Stimulated activated naive CD4-positive, alpha-beta T cell (primary cell): ENCODE measurements at regions not wholly inside any gene's neighbourhood (a gene's known extent, or its start where the extent isn't known, plus 50 kb on each side); places are given as distances from the start of the nearest gene placed in this dataset.

Experiments
- DNase-seq, 6 experiments: peaks; one replicate each; lab custom pipeline; 2025; lab: John Stamatoyannopoulos, UW

- DNase-seq = no peak
Measured at GRCh38 chr6:66935612-66936011, 1228.6 kb upstream of the EYS start.

GRCh38 chr6:66931787-66932186 lies 1224.8 kb upstream of the EYS start:
- DNase-seq = no peak

- no peak for DNase-seq
Measured at GRCh38 chr6:66930559-66931290, 1223.7 kb upstream of the EYS start.

DNA sequence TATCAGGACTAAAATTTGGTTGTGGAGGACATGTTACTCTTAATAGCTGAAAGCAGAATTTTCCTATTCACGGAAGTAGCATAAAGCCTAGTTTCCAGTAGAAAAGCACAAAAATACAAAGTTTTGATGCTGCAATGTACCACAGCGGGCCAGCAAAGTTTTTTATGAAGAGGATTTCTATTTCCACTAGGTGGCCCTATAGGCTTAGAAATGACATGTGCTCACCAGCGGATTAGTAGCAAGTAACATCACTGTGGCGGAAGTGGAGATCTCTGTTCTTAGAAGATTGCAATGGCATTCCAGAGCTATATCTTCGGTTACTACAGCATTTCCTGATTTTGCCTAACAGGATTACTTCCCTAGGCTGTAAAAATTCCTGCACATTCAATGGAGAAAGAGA lies 1219.0 kb upstream of the EYS start:
- no peak for DNase-seq

- no peak for DNase-seq
Measured at GRCh38 chr6:66913657-66914056, 1206.6 kb upstream of the EYS start.

- no peak for DNase-seq
Measured at GRCh38 chr6:66902457-66902856, 1195.4 kb upstream of the EYS start.

DNA sequence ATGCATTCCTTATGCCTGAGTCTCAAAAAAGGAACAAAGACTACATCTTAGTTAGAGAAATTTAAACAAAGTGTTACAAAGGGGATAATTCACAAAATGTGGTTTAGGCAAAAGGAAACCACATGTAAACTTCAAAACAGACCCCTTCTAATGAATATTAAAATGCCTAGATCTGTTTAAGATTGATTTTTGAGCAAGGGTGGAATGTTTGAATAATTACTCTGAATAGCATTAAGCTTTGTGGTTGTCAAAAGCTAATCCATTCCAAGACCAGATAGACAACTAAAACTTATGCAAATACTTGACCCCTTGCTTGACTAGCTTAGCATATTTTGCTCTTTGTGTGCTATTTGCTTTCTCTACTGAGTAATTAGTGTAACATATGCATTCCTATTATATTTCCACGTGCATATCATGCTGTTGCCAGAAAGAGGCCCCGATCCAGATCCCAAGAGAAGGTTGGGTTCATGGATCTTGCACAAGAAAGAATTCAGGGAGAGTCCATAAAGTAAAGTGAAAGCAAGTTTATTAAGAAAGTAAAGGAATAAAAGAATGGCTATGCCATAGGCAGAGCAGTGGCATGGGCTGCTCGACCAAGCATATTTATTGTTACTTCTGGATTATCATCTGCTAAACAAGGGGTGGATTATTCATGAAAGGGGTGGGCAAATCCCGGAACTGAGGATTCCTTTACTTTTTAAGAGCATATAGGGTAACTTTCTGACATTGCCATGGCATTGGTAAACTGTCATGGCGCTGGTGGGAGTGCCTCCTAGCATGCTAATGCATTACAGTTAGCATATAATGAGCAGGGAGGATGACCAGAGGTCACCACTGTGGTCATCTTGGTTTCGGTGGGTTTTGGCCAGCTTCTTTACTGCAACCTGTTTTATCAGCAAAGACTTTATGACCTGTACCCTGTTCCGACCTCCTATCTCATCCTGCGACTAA lies 1193.4 kb upstream of the EYS start:
- DNase-seq = no peak

GRCh38 chr6:66897576-66897975 lies 1190.5 kb upstream of the EYS start:
- DNase-seq = no peak

DNA sequence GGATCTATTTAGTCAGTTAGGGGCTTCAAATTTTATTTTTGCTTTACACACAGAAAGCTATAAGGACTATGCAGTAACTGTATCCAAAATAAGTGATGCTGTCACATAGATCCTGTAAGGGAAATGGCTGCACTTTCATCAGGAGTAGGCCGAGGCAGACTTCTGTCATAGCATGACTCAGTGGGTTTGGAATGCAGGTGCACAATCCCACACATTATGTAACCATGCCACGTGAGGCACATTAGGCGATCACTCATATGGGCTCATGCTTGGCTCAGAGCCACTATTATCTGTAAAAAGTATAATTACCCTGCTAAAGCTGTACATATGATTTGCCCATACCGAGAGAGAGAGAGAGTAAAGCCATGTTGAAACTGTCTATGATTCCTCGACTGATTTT lies 1189.4 kb upstream of the EYS start:
- no peak for DNase-seq

DNA sequence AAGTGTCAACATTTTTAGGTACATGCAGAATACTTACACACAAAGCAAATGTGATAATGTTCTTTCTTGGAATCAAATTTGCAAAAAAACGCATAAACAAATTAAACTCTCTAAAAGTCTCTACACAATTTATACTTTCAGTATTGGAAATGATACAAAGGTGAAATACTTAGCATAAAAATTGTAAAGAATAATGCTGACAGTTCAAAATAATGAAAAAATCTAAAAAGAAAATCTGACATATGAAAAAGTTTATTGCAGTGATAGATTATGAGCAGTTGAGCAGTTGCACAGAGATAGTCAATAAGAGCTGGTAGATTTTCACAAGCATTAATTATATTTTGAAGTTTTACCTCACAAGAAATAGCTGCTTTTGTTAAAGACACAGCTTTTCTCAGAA lies 1176.4 kb upstream of the EYS start:
- DNase-seq = no peak

DNA sequence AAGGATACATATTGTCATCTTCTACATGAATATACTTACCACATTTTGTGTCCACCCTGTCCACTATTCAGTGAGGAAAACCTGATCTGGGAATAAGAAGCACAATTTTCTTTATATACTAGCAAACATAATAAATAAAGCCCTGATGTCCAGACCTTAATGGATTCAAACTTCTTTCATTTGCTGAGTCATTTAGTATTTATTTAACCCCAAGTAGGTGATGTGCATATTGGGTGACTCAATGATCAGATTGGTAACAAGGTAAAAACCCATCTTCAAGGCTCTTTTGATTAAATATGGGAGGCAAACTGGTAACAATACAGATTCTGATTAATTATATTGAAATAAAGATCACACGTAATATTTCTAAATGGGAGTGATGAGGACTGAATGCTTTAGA lies 1159.8 kb upstream of the EYS start:
- no peak for DNase-seq

DNA sequence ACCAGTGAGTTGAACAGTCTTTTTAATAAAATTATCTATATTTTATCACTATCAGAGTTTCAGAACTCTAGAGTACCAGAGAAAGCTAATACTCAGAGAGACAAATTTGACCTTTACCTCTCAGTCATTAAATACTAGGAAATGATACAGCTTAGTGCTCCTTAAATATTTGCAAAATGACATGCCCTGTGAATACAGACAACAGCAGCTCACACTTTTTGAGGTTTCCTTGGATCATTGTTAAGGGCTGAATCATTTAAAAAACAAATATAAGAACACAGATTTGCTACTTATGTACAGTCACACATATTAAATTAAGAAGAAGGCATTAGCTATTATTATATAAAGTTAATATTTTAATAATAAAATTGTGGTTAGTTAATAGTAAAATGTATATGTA lies 1158.7 kb upstream of the EYS start:
- DNase-seq = no peak

GRCh38 chr6:66861007-66861541 lies 1154.0 kb upstream of the EYS start:
- DNase-seq = no peak

- no peak for DNase-seq
Measured at GRCh38 chr6:66860328-66860727, 1153.3 kb upstream of the EYS start.

DNA sequence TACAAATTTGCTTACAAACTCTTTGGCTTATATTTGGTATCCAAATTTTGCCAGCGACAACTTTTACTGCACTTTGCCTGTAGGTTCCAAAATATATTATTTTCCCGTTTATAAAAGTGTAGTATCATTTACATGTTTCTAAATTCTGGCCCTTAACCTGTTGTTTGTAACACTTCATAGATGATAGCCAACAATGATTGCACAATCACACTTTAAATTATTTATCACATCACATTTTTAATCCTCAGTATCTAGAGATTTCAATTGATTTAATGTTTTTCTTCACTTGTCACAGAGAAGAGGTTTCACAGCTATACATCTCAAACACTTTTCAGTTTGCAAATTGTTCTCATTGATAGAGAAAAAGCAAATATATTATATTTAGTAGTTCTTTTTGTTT lies 1151.2 kb upstream of the EYS start:
- DNase-seq = no peak

DNA sequence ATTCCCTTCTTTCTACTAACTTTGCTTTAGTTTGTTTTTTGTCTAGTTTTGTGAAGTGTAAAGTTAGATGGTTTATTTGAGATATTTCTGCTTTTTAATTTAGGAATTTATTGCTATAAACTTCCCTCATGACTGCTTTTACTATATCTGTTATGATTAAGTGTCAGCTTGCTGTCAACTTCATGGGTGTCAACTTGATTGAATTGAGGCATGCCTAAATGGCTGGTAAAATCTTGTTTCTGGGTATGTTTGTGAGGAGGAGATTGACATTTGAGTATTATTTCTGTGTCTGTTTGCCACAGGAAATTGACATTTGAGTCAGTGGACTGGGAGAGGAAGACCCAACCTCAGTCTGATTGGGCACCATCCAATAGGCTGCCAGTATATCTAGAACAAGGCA lies 1147.0 kb upstream of the EYS start:
- no peak for DNase-seq

DNA sequence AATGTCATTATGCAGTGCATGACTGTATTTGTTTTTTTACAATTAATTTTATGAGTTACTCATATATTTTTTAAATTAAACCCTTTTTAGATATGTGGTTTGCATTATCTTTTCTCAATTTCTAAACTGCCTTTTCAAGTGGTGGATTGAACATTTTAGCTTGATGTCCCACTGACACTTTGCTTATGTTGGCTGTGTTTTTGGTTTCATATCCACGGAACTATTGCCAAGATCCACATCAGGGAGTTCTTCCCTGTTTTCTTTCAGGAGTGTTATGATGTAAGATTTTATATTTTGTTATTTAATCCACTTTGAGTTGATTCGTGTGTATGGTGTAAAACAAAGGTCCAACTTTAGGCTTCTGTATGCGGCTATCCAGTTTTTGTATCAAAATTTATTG lies 1144.9 kb upstream of the EYS start:
- no peak for DNase-seq

DNA sequence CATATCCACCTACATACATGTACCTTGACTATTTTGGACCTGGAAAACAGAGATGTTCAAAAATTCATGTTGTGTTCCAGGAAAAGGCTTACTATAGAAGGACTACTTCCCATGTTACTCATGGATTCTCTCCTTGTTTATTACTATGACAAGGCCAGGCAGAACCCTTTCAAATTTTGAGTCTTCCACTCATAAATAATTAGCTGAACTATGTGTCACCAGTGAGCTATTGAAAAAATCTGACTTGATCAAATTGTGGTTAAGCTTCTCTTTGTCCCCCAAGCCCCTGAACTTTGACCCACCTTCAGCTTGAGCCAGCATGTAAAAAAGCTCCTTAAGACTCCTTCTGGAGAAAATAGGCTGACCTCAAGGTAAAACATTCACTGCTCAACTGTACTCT lies 1142.8 kb upstream of the EYS start:
- no peak for DNase-seq

GRCh38 chr6:66848244-66848953 lies 1141.4 kb upstream of the EYS start:
- DNase-seq = no peak

DNA sequence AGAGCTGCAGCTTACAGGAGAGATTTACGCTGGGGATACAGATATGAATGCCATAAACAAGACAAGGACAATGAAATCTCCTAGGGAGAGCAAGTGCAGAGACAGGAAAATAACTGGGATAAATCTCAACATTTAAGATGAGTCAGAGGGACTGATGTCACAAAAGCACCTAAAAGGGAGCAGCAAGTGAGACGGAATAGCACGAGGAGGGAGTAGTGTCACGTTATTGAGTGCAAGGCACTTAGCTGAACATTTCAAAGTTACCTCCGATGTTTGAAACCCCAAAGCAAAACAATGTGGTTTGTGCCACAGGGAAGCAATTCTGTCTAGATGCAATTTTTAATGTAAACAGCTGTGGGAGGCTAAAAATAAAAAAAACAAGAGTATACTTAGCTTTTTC lies 1131.7 kb upstream of the EYS start:
- DNase-seq = no peak

DNA sequence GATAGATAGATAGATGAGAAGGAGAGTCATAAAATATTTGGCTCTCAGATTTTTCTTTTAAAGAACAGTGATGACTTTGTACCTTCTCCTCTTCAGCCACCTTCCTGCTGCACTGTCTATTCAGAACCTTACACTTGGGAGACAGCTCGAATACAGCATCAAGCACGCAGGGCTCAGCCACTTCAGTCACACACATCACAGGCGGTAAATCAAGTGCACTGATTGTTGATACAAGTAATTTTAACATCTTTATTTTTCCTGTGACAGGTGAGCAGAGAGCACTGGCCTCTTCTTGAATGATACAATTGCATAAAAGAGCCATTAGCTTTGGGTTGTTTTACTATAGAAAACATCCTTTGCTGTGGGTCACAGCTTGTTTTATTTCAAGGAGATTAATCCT lies 1118.5 kb upstream of the EYS start:
- no peak for DNase-seq

DNA sequence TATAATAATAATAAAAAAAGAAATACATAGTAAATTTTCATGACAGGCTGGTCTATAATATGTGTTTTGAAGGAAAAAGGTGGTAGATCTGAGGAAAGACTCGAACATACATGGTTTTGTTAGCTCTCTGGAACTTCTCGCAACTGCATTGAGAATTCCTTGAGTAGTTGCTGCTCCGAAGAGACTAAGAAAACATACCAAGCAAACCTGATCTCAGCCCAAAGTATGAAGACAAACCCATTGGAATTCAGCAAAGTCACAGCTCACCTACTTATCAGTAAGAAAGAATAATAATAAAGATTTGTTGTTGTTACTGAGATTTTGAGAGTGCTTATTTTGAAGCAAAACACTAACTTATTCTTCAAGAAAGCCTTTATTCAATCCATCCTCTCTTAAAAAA lies 1107.1 kb upstream of the EYS start:
- DNase-seq = no peak

DNA sequence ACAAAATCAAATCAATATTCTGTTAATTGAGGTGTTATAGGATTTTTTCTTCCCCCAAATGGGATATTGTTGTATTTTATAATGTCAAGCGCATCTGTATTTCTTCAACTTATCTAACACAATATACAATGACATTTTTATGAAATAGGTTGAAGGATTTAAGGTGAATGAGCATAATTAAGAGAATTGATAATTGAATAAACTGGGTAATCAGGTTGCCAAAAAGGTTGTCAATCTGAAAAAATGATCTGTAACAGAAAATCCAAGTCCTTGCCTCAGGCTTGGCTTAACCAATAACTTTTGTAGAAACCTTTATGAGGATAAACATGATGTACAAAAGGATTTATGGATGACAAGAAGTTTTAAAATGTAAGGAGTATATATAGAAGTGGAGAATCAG lies 1101.7 kb upstream of the EYS start:
- no peak for DNase-seq
